Fibroblast of villous mesenchyme (primary cell): ENCODE measurements at regions not wholly inside any gene's neighbourhood (a gene's known extent, or its start where the extent isn't known, plus 50 kb on each side); places are given as distances from the start of the nearest gene placed in this dataset.

Experiments
- DNase-seq: peaks from one replicate; pipeline ENCODE4 v3.0.0-alpha.2; 2010; ENCODE audit warnings: low read depth
- H3K4me3 ChIP-seq: 2 replicates; pipeline ENCODE4 v1.5.1; 2011; ENCODE audit warnings: low read depth, mild to moderate bottlenecking, low read length
- TF ChIP-seq, protein P1 (sequence below): IDR thresholded peaks from 2 replicates; pipeline ENCODE4 v1.5.1; 2012; ENCODE audit warnings: low read depth, mild to moderate bottlenecking, low read length; ENCODE audit not compliant: insufficient read depth

DNA sequence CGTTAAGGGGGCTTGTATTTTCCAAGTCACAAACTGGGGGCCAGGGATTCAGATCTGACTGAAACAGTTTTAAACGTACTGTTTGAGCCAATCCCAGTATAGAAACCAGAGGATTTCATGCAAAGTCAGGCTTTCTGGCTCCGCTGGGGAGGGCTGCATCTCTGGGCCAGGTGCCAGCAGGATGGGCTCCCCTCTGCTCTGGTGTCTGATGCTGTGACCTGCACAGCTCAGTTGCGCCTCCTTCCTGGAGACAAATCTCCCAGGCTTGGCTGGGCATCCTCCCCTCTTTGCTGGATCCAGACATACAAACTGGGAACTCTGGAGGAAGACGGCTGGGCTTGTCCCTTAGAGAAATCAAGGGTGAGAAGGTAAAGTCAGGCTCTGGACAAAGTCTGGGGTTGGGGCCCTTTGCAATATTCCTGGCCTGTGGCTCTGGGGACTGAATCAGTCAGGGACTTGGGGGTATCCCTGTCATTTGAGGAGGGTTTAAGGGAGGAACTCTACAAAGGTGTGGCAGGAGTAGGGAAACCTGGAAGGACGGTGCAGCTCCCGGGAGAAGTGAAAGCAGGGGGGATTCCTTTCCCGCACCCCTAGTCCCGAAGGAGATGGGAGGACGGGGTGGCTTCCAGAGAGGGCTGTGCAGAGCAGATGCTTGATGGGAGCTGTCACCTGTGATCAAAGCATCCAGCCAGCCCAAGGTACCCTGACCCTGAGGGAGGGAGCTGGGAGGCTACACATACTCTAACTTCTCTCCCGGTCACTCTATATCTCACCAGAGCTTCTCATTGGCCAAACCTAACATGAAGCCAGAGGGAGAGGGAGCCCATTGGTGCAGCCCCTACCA, 114.8 kb upstream of the ATP2B2 start:
- no peak overlapping the region for H3K4me3 ChIP-seq
- DNase-seq, result no peak
- TF ChIP-seq, protein P1, sequence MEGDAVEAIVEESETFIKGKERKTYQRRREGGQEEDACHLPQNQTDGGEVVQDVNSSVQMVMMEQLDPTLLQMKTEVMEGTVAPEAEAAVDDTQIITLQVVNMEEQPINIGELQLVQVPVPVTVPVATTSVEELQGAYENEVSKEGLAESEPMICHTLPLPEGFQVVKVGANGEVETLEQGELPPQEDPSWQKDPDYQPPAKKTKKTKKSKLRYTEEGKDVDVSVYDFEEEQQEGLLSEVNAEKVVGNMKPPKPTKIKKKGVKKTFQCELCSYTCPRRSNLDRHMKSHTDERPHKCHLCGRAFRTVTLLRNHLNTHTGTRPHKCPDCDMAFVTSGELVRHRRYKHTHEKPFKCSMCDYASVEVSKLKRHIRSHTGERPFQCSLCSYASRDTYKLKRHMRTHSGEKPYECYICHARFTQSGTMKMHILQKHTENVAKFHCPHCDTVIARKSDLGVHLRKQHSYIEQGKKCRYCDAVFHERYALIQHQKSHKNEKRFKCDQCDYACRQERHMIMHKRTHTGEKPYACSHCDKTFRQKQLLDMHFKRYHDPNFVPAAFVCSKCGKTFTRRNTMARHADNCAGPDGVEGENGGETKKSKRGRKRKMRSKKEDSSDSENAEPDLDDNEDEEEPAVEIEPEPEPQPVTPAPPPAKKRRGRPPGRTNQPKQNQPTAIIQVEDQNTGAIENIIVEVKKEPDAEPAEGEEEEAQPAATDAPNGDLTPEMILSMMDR, result no peak

DNA sequence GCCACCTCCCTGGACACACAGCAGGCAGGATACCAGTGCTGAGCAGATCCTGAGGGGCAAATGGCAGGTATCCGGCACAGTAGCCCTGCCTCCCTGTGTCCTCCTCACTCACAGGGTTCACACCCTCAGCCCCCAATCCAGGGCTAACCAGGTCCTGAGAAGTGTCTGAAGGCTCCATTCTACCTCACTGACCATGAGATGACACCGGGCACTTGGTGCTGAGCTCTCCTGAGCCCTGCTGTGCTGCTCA, 115.4 kb upstream of the ATP2B2 start:
- TF ChIP-seq, protein P1, result no peak
- DNase-seq, result no peak

DNA sequence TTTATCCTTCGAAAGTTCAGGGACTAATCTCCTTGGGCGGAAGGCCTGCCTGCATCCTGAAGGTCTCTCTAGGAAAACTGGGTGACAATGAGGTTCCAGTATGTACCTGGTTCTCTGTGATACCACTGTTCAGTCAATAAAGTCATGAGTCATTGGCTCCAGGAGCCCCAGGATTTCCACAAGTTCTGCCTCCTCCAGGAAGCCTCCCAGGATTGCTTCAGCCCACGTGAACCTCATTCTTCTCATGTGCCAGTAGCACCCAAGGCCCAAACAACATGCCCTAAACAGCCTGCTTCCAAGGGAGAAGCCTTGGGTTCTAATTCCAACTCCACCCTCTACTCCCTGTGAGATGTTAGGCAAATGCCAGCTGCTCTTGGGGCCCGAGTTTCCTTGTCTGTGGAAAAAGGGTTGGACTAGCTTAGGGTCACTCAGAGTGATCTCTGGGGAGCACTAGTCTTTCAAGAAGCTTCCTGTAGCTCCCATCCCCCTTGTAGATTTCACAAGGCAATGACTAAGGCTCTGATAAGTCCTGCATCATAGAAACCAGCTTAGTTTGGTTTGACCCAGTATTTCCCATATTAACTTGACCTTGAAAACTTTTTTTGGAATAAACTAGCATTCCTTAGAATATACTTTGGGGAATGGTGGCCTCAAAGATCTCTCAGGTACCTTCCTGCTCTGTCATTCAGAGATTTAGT, 118.3 kb upstream of the ATP2B2 start:
- TF ChIP-seq, protein P1, result no peak
- H3K4me3 ChIP-seq, result no peak overlapping the region
- no peak for DNase-seq

More for the DNA sequence above, 115.4 kb upstream of the ATP2B2 start:
- no peak overlapping the region for H3K4me3 ChIP-seq

DNA sequence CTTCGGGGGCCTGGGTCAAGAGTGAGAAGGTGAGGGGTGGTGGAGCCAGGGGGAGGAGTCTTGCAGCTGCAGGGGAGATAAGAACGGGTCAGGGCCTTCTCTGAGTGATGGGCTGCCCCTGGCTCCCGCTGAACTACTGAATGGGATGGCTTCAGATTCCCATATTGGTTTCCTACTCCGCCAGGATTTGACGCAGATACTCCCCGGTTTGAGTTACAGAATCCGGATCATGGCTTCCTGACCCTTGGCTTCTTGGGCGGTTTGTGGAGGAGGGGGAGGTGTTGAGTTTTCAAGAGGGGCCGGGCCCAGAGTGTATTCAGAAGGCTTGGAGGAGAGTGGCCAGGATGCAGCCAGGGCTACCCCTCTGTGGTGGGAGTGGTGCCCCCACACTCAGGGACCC, 119.9 kb upstream of the ATP2B2 start:
- no peak overlapping the region for H3K4me3 ChIP-seq
- DNase-seq, result no peak
- TF ChIP-seq, protein P1, result no peak

DNA sequence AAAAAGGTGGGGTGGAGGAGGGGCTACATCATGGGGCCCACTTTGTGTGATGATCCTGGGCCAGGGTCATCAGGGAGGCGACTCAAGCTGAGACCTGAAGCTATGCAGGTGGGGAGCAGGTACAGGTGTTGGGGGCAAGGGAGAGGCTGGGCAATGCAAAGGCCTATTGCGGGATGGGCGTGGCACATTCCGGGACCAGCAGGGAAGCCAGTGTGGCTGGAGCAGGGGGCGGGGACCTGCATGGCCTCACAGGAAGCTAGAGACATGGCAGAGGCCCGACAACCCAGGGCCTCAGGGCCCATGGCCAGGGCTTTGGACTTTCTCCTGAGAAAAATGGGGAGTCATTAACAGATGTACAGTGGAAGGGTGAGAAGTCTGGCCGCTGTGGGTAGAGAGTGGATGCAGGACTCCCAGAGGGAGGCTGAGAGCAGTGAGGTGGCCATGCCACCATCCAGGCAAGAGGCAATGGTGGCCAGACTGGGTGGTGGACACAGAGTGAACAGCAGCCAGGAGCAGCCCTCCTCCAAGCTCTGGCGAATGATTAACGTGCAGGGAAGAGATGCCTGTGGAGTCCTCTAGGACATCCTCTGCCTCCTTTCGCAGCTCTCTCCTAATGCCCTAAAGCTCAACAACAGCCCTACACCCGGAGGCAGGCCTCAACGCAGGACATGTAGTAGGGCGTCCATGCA, 122.6 kb upstream of the ATP2B2 start:
- TF ChIP-seq, protein P1, result no peak
- DNase-seq, result no peak
- H3K4me3 ChIP-seq, result no peak overlapping the region

DNA sequence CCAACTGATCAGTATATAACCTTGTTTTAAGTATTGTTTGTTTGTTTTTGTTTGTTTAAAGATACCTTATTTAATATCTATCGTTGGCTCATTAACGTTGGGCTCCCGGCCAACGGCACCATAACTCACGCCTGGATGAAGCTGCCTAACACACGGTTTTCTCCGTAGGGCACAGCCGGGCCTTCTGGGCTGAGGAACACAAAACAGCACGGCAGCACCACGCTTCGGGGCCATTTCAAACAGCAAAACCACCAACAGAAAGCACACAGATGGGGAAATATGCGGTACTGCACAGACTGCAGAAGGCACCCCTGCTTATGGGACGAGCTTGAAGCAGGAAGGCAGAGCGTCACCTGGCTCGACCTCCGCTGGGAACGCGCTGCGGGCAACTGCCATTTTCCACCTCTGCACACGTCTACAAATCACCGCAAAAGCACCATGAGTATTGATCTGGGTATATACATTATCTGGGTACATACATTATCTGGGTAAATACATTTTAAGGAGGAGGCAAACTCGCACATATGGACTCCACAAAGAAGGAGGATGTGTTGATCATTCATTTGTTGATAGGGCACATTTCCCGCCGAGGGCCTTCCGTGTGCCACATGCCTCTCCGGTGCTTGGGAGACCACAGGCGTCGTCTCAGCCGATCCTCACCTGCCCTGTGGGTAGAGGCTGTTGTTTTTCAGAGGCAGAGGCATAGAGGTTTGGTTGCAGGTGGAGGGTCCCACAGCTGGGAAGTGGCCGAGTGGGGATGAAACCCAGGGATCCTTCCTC, 123.7 kb upstream of the ATP2B2 start:
- no peak overlapping the region for H3K4me3 ChIP-seq
- no peak for DNase-seq
- TF ChIP-seq, protein P1, result no peak
